ENCODE measurements at regions not wholly inside any gene's neighbourhood (a gene's known extent, or its start where the extent isn't known, plus 50 kb on each side); places are given as distances from the start of the nearest gene placed in this dataset.
"Not testable (repeated sequence)": the region's sequence is repeated elsewhere in the genome, so short reads cannot be mapped to it uniquely, and the experiment has no call there.

GRCh38 chr9:73872701-73873100 lies 624.4 kb upstream of the RORB start:
- DNase-seq = peak; percentile 19

- no peak for DNase-seq
Measured at GRCh38 chr9:73880101-73880500, 617.0 kb upstream of the RORB start.

- no peak for DNase-seq
Measured at GRCh38 chr9:73889023-73889422, 608.1 kb upstream of the RORB start.

- no peak for DNase-seq
Measured at GRCh38 chr9:73890685-73891277, 606.4 kb upstream of the RORB start.

- DNase-seq = no peak
Measured at GRCh38 chr9:73892335-73892734, 604.8 kb upstream of the RORB start.

- no peak for DNase-seq
Measured at GRCh38 chr9:73893230-73893629, 603.9 kb upstream of the RORB start.

GRCh38 chr9:73896061-73896460 lies 601.1 kb upstream of the RORB start:
- DNase-seq = no peak

GRCh38 chr9:73906671-73907070 lies 590.5 kb upstream of the RORB start:
- no peak for DNase-seq

GRCh38 chr9:73911804-73912203 lies 585.3 kb upstream of the RORB start:
- no peak for DNase-seq

GRCh38 chr9:73916016-73916673 lies 581.0 kb upstream of the RORB start:
- no peak for DNase-seq

- no peak for DNase-seq
Measured at GRCh38 chr9:73919712-73920111, 577.4 kb upstream of the RORB start.

- no peak for DNase-seq
Measured at GRCh38 chr9:73923796-73924195, 573.3 kb upstream of the RORB start.

- no peak for DNase-seq
Measured at GRCh38 chr9:73951147-73951546, 546.0 kb upstream of the RORB start.

GRCh38 chr9:73962792-73963191 lies 534.3 kb upstream of the RORB start:
- no peak for DNase-seq

GRCh38 chr9:73969936-73970335 lies 527.2 kb upstream of the RORB start:
- no peak for DNase-seq

GRCh38 chr9:73976424-73976823 lies 520.7 kb upstream of the RORB start:
- DNase-seq = not testable (repeated sequence)

GRCh38 chr9:73979894-73980264 lies 517.3 kb upstream of the RORB start:
- no peak for DNase-seq

- no peak for DNase-seq
Measured at GRCh38 chr9:73980754-73981153, 516.4 kb upstream of the RORB start.

GRCh38 chr9:73981405-73981804 lies 515.7 kb upstream of the RORB start:
- DNase-seq = no peak

- DNase-seq = no peak
Measured at GRCh38 chr9:73995836-73996235, 501.3 kb upstream of the RORB start.

- DNase-seq = no peak
Measured at GRCh38 chr9:73996844-73997243, 500.3 kb upstream of the RORB start.

- no peak for DNase-seq
Measured at GRCh38 chr9:74001382-74001781, 495.8 kb upstream of the RORB start.

- DNase-seq = no peak
Measured at GRCh38 chr9:74006935-74007334, 490.2 kb upstream of the RORB start.

GRCh38 chr9:74007833-74008232 lies 489.3 kb upstream of the RORB start:
- DNase-seq = no peak

GRCh38 chr9:74016004-74016403 lies 481.1 kb upstream of the RORB start:
- DNase-seq = no peak

Measured in right kidney (tissue), 1 donor.